Thyroid gland (tissue), 4 donors: ENCODE measurements at regions not wholly inside any gene's neighbourhood (a gene's known extent, or its start where the extent isn't known, plus 50 kb on each side); places are given as distances from the start of the nearest gene placed in this dataset.

ENCODE experiments used
- DNase-seq, 2 donors: peaks; one replicate each; pipeline ENCODE4 v3.0.0-alpha.2; 2019
- H3K27ac ChIP-seq, 3 donors: fragments of 200-600 bp; sonication (generic); 1 replicate in 2 of 3; 2 replicates in 1 of 3; pipeline ENCODE4 v1.5.1; 2016 to 2019; ENCODE audit warnings: mild to moderate bottlenecking in 1 of 3, moderate library complexity in 1 of 3
- H3K27me3 ChIP-seq: fragments of 200-600 bp; sonication (generic); one replicate; pipeline ENCODE4 v1.5.1; 2019
- H3K36me3 ChIP-seq, 2 donors: fragments of 200-600 bp; sonication (generic); one replicate each; pipeline ENCODE4 v1.5.1; 2016 to 2019
- H3K4me1 ChIP-seq, 2 donors: fragments of 200-600 bp; sonication (generic); one replicate each; pipeline ENCODE4 v1.5.1; 2017 to 2019
- H3K4me3 ChIP-seq, 3 donors: fragments of 200-600 bp; sonication (generic); replicated peaks in 1 of 3; 1 replicate in 2 of 3; 2 replicates in 1 of 3; pipeline ENCODE4 v1.5.1; 2016; ENCODE audit warnings: mild to moderate bottlenecking in 1 of 3
- H3K9me3 ChIP-seq: fragments of 200-600 bp; sonication (generic); one replicate; pipeline ENCODE4 v1.5.1; 2017
- CTCF ChIP-seq, 6 experiments: fragments of 200-600 bp in 3 of 6; fragments of 450-650 bp in 3 of 6; sonication (generic) in 3 of 6; IDR thresholded peaks; one replicate each; pipeline ENCODE4 v1.5.1; 2016 to 2019; ENCODE audit warnings: antibody characterized with exemption in 6 of 6, mild to moderate bottlenecking in 2 of 6, inconsistent platforms in 1 of 6, moderate library complexity in 1 of 6
- POLR2A ChIP-seq, 2 donors: fragments of 450-650 bp; IDR thresholded peaks; one replicate each; pipeline ENCODE4 v1.6.1; 2017; ENCODE audit warnings: antibody characterized with exemption in 2 of 2, mild to moderate bottlenecking in 2 of 2, moderate library complexity in 1 of 2
- WGBS, 2 donors: methylation state at CpG; one replicate each; pipeline ENCODE4 v1.1.5; 2017; 5-methylcytosine and 5-hydroxymethylcytosine counted together
- intact Hi-C: fragments of 100-400 bp; cut with DNase I; formaldehyde crosslinking; loops from one replicate; pipeline ENCODE4 v1.15.1; 2023

- no peak for DNase-seq
- H3K36me3 ChIP-seq = no peaks in the 10 kb centered on the region
- H3K27me3 ChIP-seq = no peaks in the 10 kb centered on the region
- no peaks in the 10 kb centered on the region for H3K4me1 ChIP-seq
- H3K9me3 ChIP-seq = no peaks in the 10 kb centered on the region
- H3K27ac ChIP-seq = no peak overlapping the region
- intact Hi-C loops = no loop called here
- TF ChIP-seq POLR2A (IDR thresholded peaks at IDR 0.05) (no peak), CTCF (IDR thresholded peaks at IDR 0.05) (no peak)
- no peak overlapping the region for H3K4me3 ChIP-seq
- 92 to 94% methylated on average over 1 of the region's 1 CpG for WGBS, 2 donors
These were observed 86.9 kb upstream of the ANO3 start for GRCh38 chr11:26245046-26245445.

GRCh38 chr11:26247340-26247739 lies 84.6 kb upstream of the ANO3 start:
- no peaks in the 10 kb centered on the region for H3K36me3 ChIP-seq
- no peaks in the 10 kb centered on the region for H3K4me1 ChIP-seq
- TF ChIP-seq POLR2A (IDR thresholded peaks at IDR 0.05) = no peak
- no peak for TF ChIP-seq CTCF (IDR thresholded peaks at IDR 0.05)
- H3K4me3 ChIP-seq = no peak overlapping the region
- no peaks in the 10 kb centered on the region for H3K27me3 ChIP-seq
- intact Hi-C loops = no loop called here
- H3K27ac ChIP-seq = no peak overlapping the region
- no peak for DNase-seq
- H3K9me3 ChIP-seq = no peaks in the 10 kb centered on the region

GRCh38 chr11:26248661-26249060 lies 83.3 kb upstream of the ANO3 start:
- H3K36me3 ChIP-seq = no peaks in the 10 kb centered on the region
- H3K9me3 ChIP-seq = no peaks in the 10 kb centered on the region
- 87 to 92% methylated on average over 8 of the region's 8 CpGs for WGBS, 2 donors
- intact Hi-C loops = no loop called here
- no peak overlapping the region for H3K4me3 ChIP-seq
- no peaks in the 10 kb centered on the region for H3K4me1 ChIP-seq
- no peaks in the 10 kb centered on the region for H3K27me3 ChIP-seq
- no peak for DNase-seq
- no peak overlapping the region for H3K27ac ChIP-seq
- TF ChIP-seq CTCF (IDR thresholded peaks at IDR 0.05) (no peak), POLR2A (IDR thresholded peaks at IDR 0.05) (no peak)

GRCh38 chr11:26254378-26254777 lies 77.6 kb upstream of the ANO3 start:
- Histone ChIP-seq H3K36me3 (no peaks in the 10 kb centered on the region), H3K27me3 (no peaks in the 10 kb centered on the region), H3K9me3 (no peaks in the 10 kb centered on the region), H3K27ac (no peak overlapping the region), H3K4me1 (no peaks in the 10 kb centered on the region), H3K4me3 (no peak overlapping the region)
- intact Hi-C loops = no loop called here
- DNase-seq = no peak
- TF ChIP-seq CTCF (IDR thresholded peaks at IDR 0.05) (no peak), POLR2A (IDR thresholded peaks at IDR 0.05) (no peak)
- 38 to 92% methylated on average over 1 of the region's 1 CpG for WGBS, 2 donors

- no peaks in the 10 kb centered on the region for H3K9me3 ChIP-seq
- DNase-seq = no peak
- no peak for TF ChIP-seq CTCF (IDR thresholded peaks at IDR 0.05)
- no peak for TF ChIP-seq POLR2A (IDR thresholded peaks at IDR 0.05)
- no peak overlapping the region for H3K4me3 ChIP-seq
- H3K27me3 ChIP-seq = no peaks in the 10 kb centered on the region
- H3K4me1 ChIP-seq = no peaks in the 10 kb centered on the region
- no peaks in the 10 kb centered on the region for H3K36me3 ChIP-seq
- intact Hi-C loops = no loop called here
- H3K27ac ChIP-seq = no peak overlapping the region
These were observed 68.2 kb upstream of the ANO3 start for GRCh38 chr11:26263769-26264168.
